ENCODE measurements at regions not wholly inside any gene's neighbourhood (a gene's known extent, or its start where the extent isn't known, plus 50 kb on each side); places are given as distances from the start of the nearest gene placed in this dataset.

GRCh38 chr14:71863049-71863448 lies 69.2 kb upstream of the RGS6 start:
- Histone ChIP-seq H2BK20ac (ENCODE audit: low read depth, low read length) (no peak overlapping the region), H3K79me1 (ENCODE audit: low read depth in 1 of 2, low read length in 2 of 2) (no peaks in the 10 kb centered on the region), H2BK120ac (ENCODE audit: low read depth, low read length) (no peak overlapping the region), H3K56ac (ENCODE audit: extremely low read depth, insufficient read depth, low read length) (no peak overlapping the region), H2AK9ac (replicated peaks; ENCODE audit: low read depth, low read length, poor library complexity) (no peak overlapping the region), H3K36me3 (ENCODE audit: control insufficient read depth, insufficient read depth, low read length) (no peaks in the 10 kb centered on the region), H3K4ac (ENCODE audit: low read depth, low read length) (no peak overlapping the region), H3K9ac (ENCODE audit: low read depth, low read length) (no peak overlapping the region), H3K27ac (ENCODE audit: insufficient read depth, low read length) (no peak overlapping the region), H3K9me1 (ENCODE audit: insufficient read depth, low read length) (no peaks in the 10 kb centered on the region), H3K14ac (replicated peaks; ENCODE audit: low read depth, low read length) (no peak overlapping the region), H4K5ac (ENCODE audit: low read depth, low read length) (no peak overlapping the region), H4K20me1 (ENCODE audit: insufficient read depth, low read length) (no peaks in the 10 kb centered on the region), H2AFZ (replicated peaks; ENCODE audit: low read length, poor library complexity) (no peak overlapping the region), H2BK15ac (ENCODE audit: low read depth, low read length) (no peak overlapping the region), H3K27me3 (ENCODE audit: control insufficient read depth, insufficient read depth, low read length) (peaks cover 14% of the 10 kb centered on the region), H2AK5ac (ENCODE audit: low read depth, low read length) (no peak overlapping the region), H3K4me1 (ENCODE audit: control insufficient read depth, insufficient read depth, low read length) (no peaks in the 10 kb centered on the region), H3K23ac (ENCODE audit: low read depth, low read length) (no peak overlapping the region), H3K4me3 (ENCODE audit: insufficient read depth, low read depth, low read length) (no peak overlapping the region), H4K91ac (ENCODE audit: insufficient read depth, low read depth, low read length) (no peak overlapping the region), H3K9me3 (ENCODE audit: control insufficient read depth, insufficient read depth, low read length) (no peaks in the 10 kb centered on the region), H3K18ac (ENCODE audit: low read depth, low read length) (no peak overlapping the region), H4K8ac (ENCODE audit: low read depth in 2 of 2, low read length in 2 of 2) (no peak overlapping the region), H3K4me2 (ENCODE audit: low read depth, low read length) (no peak overlapping the region), H2BK5ac (ENCODE audit: low read depth, low read length, poor library complexity, severe bottlenecking) (no peak overlapping the region)
- in situ Hi-C loops (cut with MboI; ENCODE audit: low sequenced_read_pairs) (no loop called here), dilution Hi-C loops (cut with HindIII; ENCODE audit: low sequenced_read_pairs, unreplicated experiment) (no loop called here), intact Hi-C loops (cut with micrococcal nuclease) (no loop called here)
- DNase-seq (no peak), ATAC-seq (ENCODE audit: low read depth) (no peak)
- TF ChIP-seq CTCF (conservative IDR thresholded peaks at IDR 0.05; ENCODE audit: low read depth, low read length): peak; percentile 12; the same call in 1 of the 2 replicates
- TF ChIP-seq MXI1 (IDR thresholded peaks at IDR 0.05; ENCODE audit: borderline replicate concordance, low read depth, low read length): no peak
- ChIA-PET CTCF (interaction anchor here (0.7 to 1.4 kb wide), 3 partner anchors 8 to 728 kb away, joined by 3 to 4 read pairs (median 4); no protein-coding TSS in a partner anchor), POLR2A (ENCODE audit: unreplicated experiment) (no interaction called here)
- BruUV-seq (replicated peaks): no TSS peak
- WGBS, 2 experiments (ENCODE audit: extremely low coverage in 2 of 2, insufficient read length in 1 of 2): no CpG with 5 or more reads among the region's 3 CpGs
